Astrocyte (in vitro differentiated cells and primary cell): ENCODE measurements at regions not wholly inside any gene's neighbourhood (a gene's known extent, or its start where the extent isn't known, plus 50 kb on each side); places are given as distances from the start of the nearest gene placed in this dataset.

ENCODE experiments used
- DNase-seq: peaks from one replicate; pipeline ENCODE4 v3.0.0-alpha.2; 2010; ENCODE audit warnings: low read depth
- FAIRE-seq: peaks from 2 replicates; lab custom pipeline; 2011; peaks lifted over from hg19 to GRCh38; lab: Jason Lieb, UNC
- H2AFZ ChIP-seq: 2 replicates; pipeline ENCODE4 v1.6.0; 2012; ENCODE audit warnings: low read depth, low read length, inconsistent platforms
- H3K27ac ChIP-seq: 2 replicates; pipeline ENCODE4 v1.5.1; 2011; ENCODE audit warnings: low read depth, low read length, inconsistent platforms
- H3K27me3 ChIP-seq: 2 replicates; pipeline ENCODE4 v1.6.0; 2011; ENCODE audit warnings: low read length, inconsistent platforms; ENCODE audit not compliant: insufficient read depth
- H3K36me3 ChIP-seq: 2 replicates; pipeline ENCODE4 v1.5.1; 2011; ENCODE audit warnings: low read length, inconsistent platforms; ENCODE audit not compliant: insufficient read depth
- H3K4me1 ChIP-seq: 2 replicates; pipeline ENCODE4 v1.5.1; 2011; ENCODE audit warnings: low read length, inconsistent platforms; ENCODE audit not compliant: insufficient read depth
- H3K4me2 ChIP-seq: 2 replicates; pipeline ENCODE4 v1.6.0; 2012; ENCODE audit warnings: low read length, inconsistent platforms
- H3K4me3 ChIP-seq: 2 replicates; pipeline ENCODE4 v1.5.1; 2011; ENCODE audit warnings: low read depth, mild to moderate bottlenecking, low read length, inconsistent platforms; ENCODE audit not compliant: insufficient read depth
- H3K79me2 ChIP-seq: 2 replicates; pipeline ENCODE4 v1.6.0; 2012; ENCODE audit warnings: mild to moderate bottlenecking, low read length, inconsistent platforms; ENCODE audit not compliant: insufficient read depth
- H3K9ac ChIP-seq: 2 replicates; pipeline ENCODE4 v1.6.0; 2012; ENCODE audit warnings: mild to moderate bottlenecking, low read length, inconsistent platforms
- H3K9me3 ChIP-seq: 2 replicates; pipeline ENCODE4 v1.5.1; 2012; ENCODE audit warnings: low read depth, mild to moderate bottlenecking, low read length, inconsistent platforms; ENCODE audit not compliant: insufficient read depth
- H4K20me1 ChIP-seq: 2 replicates; pipeline ENCODE4 v1.6.0; 2012; ENCODE audit warnings: low read length, inconsistent platforms; ENCODE audit not compliant: insufficient read depth
- H3K27ac Mint-ChIP-seq: one replicate; pipeline ENCODE4 v1.8.0; 2021; ENCODE audit warnings: mild to moderate bottlenecking, mixed read lengths; ENCODE audit not compliant: unreplicated experiment
- H3K27me3 Mint-ChIP-seq: one replicate; pipeline ENCODE4 v1.8.0; 2021; ENCODE audit warnings: low read depth, mixed read lengths; ENCODE audit not compliant: unreplicated experiment
- H3K36me3 Mint-ChIP-seq: one replicate; pipeline ENCODE4 v1.8.0; 2021; ENCODE audit warnings: low read depth, mixed read lengths; ENCODE audit not compliant: unreplicated experiment
- H3K4me1 Mint-ChIP-seq: one replicate; pipeline ENCODE4 v1.8.0; 2021; ENCODE audit warnings: low read depth, mixed read lengths; ENCODE audit not compliant: unreplicated experiment
- H3K4me3 Mint-ChIP-seq: one replicate; pipeline ENCODE4 v1.8.0; 2021; ENCODE audit warnings: mild to moderate bottlenecking, moderate library complexity, mixed read lengths; ENCODE audit not compliant: unreplicated experiment
- H3K9me3 Mint-ChIP-seq: one replicate; pipeline ENCODE4 v1.8.0; 2021; ENCODE audit warnings: mild to moderate bottlenecking, mixed read lengths; ENCODE audit not compliant: unreplicated experiment
- EZH2 ChIP-seq: IDR thresholded peaks from 2 replicates; pipeline ENCODE4 v1.6.1; 2012; ENCODE audit warnings: mild to moderate bottlenecking, low read length, inconsistent platforms; ENCODE audit not compliant: insufficient read depth
- TF ChIP-seq, protein P1 (sequence below): IDR thresholded peaks from 2 replicates; pipeline ENCODE4 v1.5.1; 2011; ENCODE audit warnings: low read depth, mild to moderate bottlenecking, inconsistent platforms, low read length, moderate library complexity; ENCODE audit not compliant: insufficient read depth

DNA sequence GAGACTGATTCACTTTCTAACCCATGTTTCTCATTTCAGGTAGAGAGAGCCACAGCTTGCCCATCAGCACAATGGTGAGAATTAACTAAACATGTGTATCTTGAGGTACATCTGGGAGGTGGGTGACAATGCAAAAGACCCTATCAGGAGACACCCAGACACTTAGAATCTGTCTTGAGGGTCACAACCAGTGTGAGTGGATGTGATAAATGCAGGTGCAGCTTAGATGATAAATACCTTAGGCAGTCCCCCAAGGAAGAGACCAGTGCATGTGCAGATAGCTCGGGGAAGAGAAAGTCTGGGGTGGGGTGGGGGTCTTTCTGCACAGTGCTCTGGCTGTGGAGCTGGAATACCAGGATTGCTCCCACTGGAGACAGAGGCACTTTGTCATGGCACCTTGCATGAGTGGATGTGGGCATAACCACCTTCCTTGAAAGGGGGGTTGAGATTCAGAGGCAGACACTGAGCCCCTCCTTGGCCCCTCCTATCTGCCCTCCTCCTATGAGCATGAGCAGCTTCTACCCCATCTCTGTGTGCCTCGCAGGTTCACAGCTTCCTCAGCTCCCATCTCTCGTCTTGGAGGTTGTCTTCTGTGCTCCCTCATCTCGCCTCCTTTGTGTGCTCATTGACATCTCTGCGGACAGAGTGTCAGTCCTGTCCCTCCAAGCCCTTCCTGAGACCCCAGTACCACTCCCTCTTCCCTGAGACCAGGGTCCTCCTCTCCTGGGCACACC lies 349.8 kb downstream of the TCERG1L start:
- DNase-seq (no peak), FAIRE-seq (no peak)
- Histone ChIP-seq H3K79me2 (no peaks in the 10 kb centered on the region), H3K9me3 (peaks cover 25% of the 10 kb centered on the region), H3K27me3 (no peaks in the 10 kb centered on the region), H3K36me3 (no peaks in the 10 kb centered on the region), H3K9ac (no peak overlapping the region), H3K4me1 (no peaks in the 10 kb centered on the region), H3K4me2 (no peak overlapping the region), H3K27ac (no peak overlapping the region), H4K20me1 (no peaks in the 10 kb centered on the region), H2AFZ (no peak overlapping the region), H3K4me3 (no peak overlapping the region)
- Mint-ChIP-seq H3K9me3 (peaks cover 8% of the 10 kb centered on the region), H3K27ac (no peak overlapping the region), H3K4me1 (no peaks in the 10 kb centered on the region), H3K27me3 (peaks cover 3% of the 10 kb centered on the region), H3K36me3 (peaks cover 2% of the 10 kb centered on the region), H3K4me3 (no peak overlapping the region)
- no peak for TF ChIP-seq EZH2
- TF ChIP-seq, protein P1, sequence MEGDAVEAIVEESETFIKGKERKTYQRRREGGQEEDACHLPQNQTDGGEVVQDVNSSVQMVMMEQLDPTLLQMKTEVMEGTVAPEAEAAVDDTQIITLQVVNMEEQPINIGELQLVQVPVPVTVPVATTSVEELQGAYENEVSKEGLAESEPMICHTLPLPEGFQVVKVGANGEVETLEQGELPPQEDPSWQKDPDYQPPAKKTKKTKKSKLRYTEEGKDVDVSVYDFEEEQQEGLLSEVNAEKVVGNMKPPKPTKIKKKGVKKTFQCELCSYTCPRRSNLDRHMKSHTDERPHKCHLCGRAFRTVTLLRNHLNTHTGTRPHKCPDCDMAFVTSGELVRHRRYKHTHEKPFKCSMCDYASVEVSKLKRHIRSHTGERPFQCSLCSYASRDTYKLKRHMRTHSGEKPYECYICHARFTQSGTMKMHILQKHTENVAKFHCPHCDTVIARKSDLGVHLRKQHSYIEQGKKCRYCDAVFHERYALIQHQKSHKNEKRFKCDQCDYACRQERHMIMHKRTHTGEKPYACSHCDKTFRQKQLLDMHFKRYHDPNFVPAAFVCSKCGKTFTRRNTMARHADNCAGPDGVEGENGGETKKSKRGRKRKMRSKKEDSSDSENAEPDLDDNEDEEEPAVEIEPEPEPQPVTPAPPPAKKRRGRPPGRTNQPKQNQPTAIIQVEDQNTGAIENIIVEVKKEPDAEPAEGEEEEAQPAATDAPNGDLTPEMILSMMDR = no peak

DNA sequence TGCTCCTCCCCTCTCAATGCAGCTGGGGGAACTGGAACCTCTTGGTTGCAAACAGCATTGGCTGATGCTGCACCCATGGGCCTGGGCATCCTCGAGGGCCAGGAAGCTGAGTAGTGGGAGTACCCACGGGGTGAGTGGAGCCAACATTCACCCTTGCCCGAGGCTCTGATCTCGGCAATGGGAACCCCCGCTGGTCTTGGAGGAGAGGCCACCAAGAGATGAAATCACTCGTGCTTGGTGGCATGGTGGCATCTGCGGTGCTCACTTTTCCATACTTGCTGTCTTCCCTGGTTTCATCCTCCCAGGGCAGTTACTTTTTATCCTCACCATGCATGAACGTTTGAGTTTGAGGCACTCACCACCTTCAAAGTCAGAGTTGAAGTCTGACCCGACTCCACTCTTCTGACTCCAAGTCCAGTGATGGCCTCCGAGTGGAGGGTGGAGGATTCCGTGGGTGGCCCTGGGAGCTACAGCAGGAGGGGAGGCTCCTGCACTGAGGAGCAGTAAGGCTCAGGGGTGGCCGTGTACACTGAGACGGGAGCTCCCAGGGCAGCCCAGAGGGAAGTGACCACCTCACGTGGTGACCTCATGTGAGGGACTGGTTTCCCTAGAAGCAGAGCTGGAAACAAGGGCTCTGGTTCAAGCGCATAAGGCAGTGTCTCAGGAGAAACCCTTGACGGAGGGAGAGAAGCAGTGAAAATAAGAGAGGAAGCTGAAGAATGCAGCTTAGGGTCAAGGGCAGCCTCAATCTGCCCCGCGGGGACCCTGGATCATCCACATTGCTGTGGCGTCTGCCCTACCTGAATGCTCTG lies 349.1 kb downstream of the TCERG1L start:
- H3K9me3 ChIP-seq = peaks cover 22% of the 10 kb centered on the region
- H3K4me1 ChIP-seq = no peaks in the 10 kb centered on the region
- no peak for DNase-seq
- Mint-ChIP-seq H3K27ac (no peak overlapping the region), H3K4me1 (no peaks in the 10 kb centered on the region), H3K36me3 (peaks cover 2% of the 10 kb centered on the region), H3K9me3 (peaks cover 5% of the 10 kb centered on the region), H3K4me3 (no peak overlapping the region), H3K27me3 (peaks cover 5% of the 10 kb centered on the region)
- H4K20me1 ChIP-seq = no peaks in the 10 kb centered on the region
- no peaks in the 10 kb centered on the region for H3K36me3 ChIP-seq
- no peak overlapping the region for H3K9ac ChIP-seq
- no peak overlapping the region for H3K27ac ChIP-seq
- H2AFZ ChIP-seq = no peak overlapping the region
- no peaks in the 10 kb centered on the region for H3K79me2 ChIP-seq
- TF ChIP-seq, protein P1 = no peak
- no peak for TF ChIP-seq EZH2
- no peak overlapping the region for H3K4me2 ChIP-seq
- no peak overlapping the region for H3K4me3 ChIP-seq
- H3K27me3 ChIP-seq = no peaks in the 10 kb centered on the region
- FAIRE-seq = no peak

DNA sequence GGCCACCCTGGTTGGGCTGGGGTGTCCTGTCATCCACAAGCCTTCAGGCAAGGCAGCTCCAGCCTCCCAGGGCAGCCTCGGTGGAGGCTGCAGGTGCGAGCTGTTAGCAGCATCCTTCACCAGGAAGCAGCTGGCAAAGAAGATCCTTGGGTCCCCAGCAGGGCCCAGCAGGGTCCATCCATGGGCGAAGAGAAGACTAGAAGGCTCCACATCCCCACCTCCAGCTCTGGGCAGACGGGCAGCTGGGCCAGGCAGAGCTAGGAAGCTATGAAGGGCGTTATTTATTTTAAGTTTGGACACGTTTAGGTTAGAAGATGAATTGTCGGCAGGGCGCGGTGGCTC lies 348.5 kb downstream of the TCERG1L start:
- Mint-ChIP-seq H3K9me3 (peaks cover 6% of the 10 kb centered on the region), H3K27ac (no peak overlapping the region), H3K36me3 (peaks cover 2% of the 10 kb centered on the region), H3K4me1 (no peaks in the 10 kb centered on the region), H3K4me3 (no peak overlapping the region), H3K27me3 (peaks cover 5% of the 10 kb centered on the region)
- no peaks in the 10 kb centered on the region for H3K36me3 ChIP-seq
- no peak for TF ChIP-seq EZH2
- TF ChIP-seq, protein P1 = no peak
- DNase-seq (no peak), FAIRE-seq (no peak)
- no peaks in the 10 kb centered on the region for H3K4me1 ChIP-seq
- H3K4me2 ChIP-seq = no peak overlapping the region
- H4K20me1 ChIP-seq = no peaks in the 10 kb centered on the region
- H3K27ac ChIP-seq = no peak overlapping the region
- H3K4me3 ChIP-seq = no peak overlapping the region
- no peak overlapping the region for H3K9ac ChIP-seq
- H3K9me3 ChIP-seq = peaks cover 21% of the 10 kb centered on the region
- H3K27me3 ChIP-seq = no peaks in the 10 kb centered on the region
- no peaks in the 10 kb centered on the region for H3K79me2 ChIP-seq
- no peak overlapping the region for H2AFZ ChIP-seq
